CD4-positive, alpha-beta T cell treated with Interleukin-15 for 4 hours (primary cell): ENCODE measurements at regions not wholly inside any gene's neighbourhood (a gene's known extent, or its start where the extent isn't known, plus 50 kb on each side); places are given as distances from the start of the nearest gene placed in this dataset.
"Not testable (repeated sequence)": the region's sequence is repeated elsewhere in the genome, so short reads cannot be mapped to it uniquely, and the experiment has no call there.

ENCODE experiments used
- DNase-seq: peaks from one replicate; pipeline ENCODE4 v3.0.0-alpha.2; 2020; ENCODE audit warnings: low spot score

- no peak for DNase-seq
Observed at GRCh38 chr7:113383638-113384037, 265.3 kb upstream of the SMIM30 start.

- DNase-seq, result no peak
Observed at GRCh38 chr7:113379746-113380145, 261.4 kb upstream of the SMIM30 start.

- DNase-seq, result no peak
Observed at GRCh38 chr7:113374955-113375354, 256.6 kb upstream of the SMIM30 start.

GRCh38 chr7:113373863-113374262 lies 255.5 kb upstream of the SMIM30 start:
- no peak for DNase-seq

- DNase-seq, result no peak
Observed at GRCh38 chr7:113371416-113372043, 253.2 kb upstream of the SMIM30 start.

- DNase-seq, result no peak
Observed at GRCh38 chr7:113370910-113371309, 252.6 kb upstream of the SMIM30 start.

GRCh38 chr7:113368256-113368655 lies 249.9 kb upstream of the SMIM30 start:
- no peak for DNase-seq

GRCh38 chr7:113367041-113367586 lies 248.8 kb upstream of the SMIM30 start:
- DNase-seq, result no peak

- DNase-seq, result no peak
Observed at GRCh38 chr7:113366122-113366521, 247.8 kb upstream of the SMIM30 start.

- DNase-seq, result no peak
Observed at GRCh38 chr7:113349339-113349738, 231.0 kb upstream of the SMIM30 start.

GRCh38 chr7:113339661-113340060 lies 221.3 kb upstream of the SMIM30 start:
- DNase-seq, result no peak

GRCh38 chr7:113338071-113338696 lies 219.8 kb upstream of the SMIM30 start:
- no peak for DNase-seq

- not testable (repeated sequence) for DNase-seq
Observed at GRCh38 chr7:113336838-113337237, 218.5 kb upstream of the SMIM30 start.

GRCh38 chr7:113331155-113331898 lies 213.0 kb upstream of the SMIM30 start:
- DNase-seq, result no peak

GRCh38 chr7:113321201-113321600 lies 202.8 kb upstream of the SMIM30 start:
- no peak for DNase-seq

- no peak for DNase-seq
Observed at GRCh38 chr7:113320419-113320818, 202.1 kb upstream of the SMIM30 start.

- no peak for DNase-seq
Observed at GRCh38 chr7:113314594-113314993, 196.2 kb upstream of the SMIM30 start.

- no peak for DNase-seq
Observed at GRCh38 chr7:113308399-113308798, 190.0 kb upstream of the SMIM30 start.

GRCh38 chr7:113307147-113307546 lies 188.8 kb upstream of the SMIM30 start:
- no peak for DNase-seq

- no peak for DNase-seq
Observed at GRCh38 chr7:113306302-113306701, 187.9 kb upstream of the SMIM30 start.

- DNase-seq, result no peak
Observed at GRCh38 chr7:113304104-113304503, 185.8 kb upstream of the SMIM30 start.

GRCh38 chr7:113303388-113303787 lies 185.0 kb upstream of the SMIM30 start:
- DNase-seq, result not testable (repeated sequence)

- no peak for DNase-seq
Observed at GRCh38 chr7:113301983-113302382, 183.6 kb upstream of the SMIM30 start.
